ENCODE measurements at regions not wholly inside any gene's neighbourhood (a gene's known extent, or its start where the extent isn't known, plus 50 kb on each side); places are given as distances from the start of the nearest gene placed in this dataset.

GRCh38 chr2:134122610-134123009 lies 131.3 kb upstream of the MGAT5 start:
- no peak overlapping the region for H3K4me3 ChIP-seq (ENCODE audit: low read length in 3 of 3)
- H3K9ac ChIP-seq (ENCODE audit: low read length in 3 of 3) = no peak overlapping the region
- FAIRE-seq (no peak), DNase-seq (peak in 3 of 5 donors; percentile 20 to 40 (median 29))
- no peaks in the 10 kb centered on the region for H3K9me3 ChIP-seq (ENCODE audit: control insufficient read depth in 2 of 3, insufficient read depth in 1 of 3, low read length in 3 of 3)
- peak overlapping the region in 1 of 2 donors; percentile 9 for H3K27ac ChIP-seq (ENCODE audit: low read depth in 2 of 2, low read length in 2 of 2)
- no peaks in the 10 kb centered on the region for H3K36me3 ChIP-seq (ENCODE audit: control insufficient read depth in 2 of 3, insufficient read depth in 3 of 3, low read length in 3 of 3)
- peaks cover 3 to 25% (median 11%) of the 10 kb centered on the region in 3 donors for H3K4me1 ChIP-seq (ENCODE audit: control insufficient read depth in 2 of 3, insufficient read depth in 2 of 3, low read depth in 1 of 3, low read length in 3 of 3)
- TF ChIP-seq CTCF (IDR thresholded peaks at IDR 0.05; ENCODE audit: borderline replicate concordance, extremely low read depth, insufficient read depth) = no peak
- H3K27me3 ChIP-seq (ENCODE audit: control insufficient read depth, insufficient read depth, low read length) = no peaks in the 10 kb centered on the region
- intact Hi-C loops (cut with DNase I) = loop anchor here (10.0 kb wide), 1 partner anchor 122 kb away; no protein-coding TSS in a partner anchor

GRCh38 chr2:134123332-134123731 lies 130.5 kb upstream of the MGAT5 start:
- no peak overlapping the region for H3K4me3 ChIP-seq (ENCODE audit: low read length in 3 of 3)
- no peaks in the 10 kb centered on the region for H3K9me3 ChIP-seq (ENCODE audit: control insufficient read depth in 2 of 3, insufficient read depth in 1 of 3, low read length in 3 of 3)
- H3K9ac ChIP-seq (ENCODE audit: low read length in 3 of 3) = no peak overlapping the region
- peaks cover 3 to 24% (median 11%) of the 10 kb centered on the region in 3 donors for H3K4me1 ChIP-seq (ENCODE audit: control insufficient read depth in 2 of 3, insufficient read depth in 2 of 3, low read depth in 1 of 3, low read length in 3 of 3)
- intact Hi-C loops (cut with DNase I) = loop anchor here (10.0 kb wide), 1 partner anchor 121 kb away; no protein-coding TSS in a partner anchor
- H3K36me3 ChIP-seq (ENCODE audit: control insufficient read depth in 2 of 3, insufficient read depth in 3 of 3, low read length in 3 of 3) = no peaks in the 10 kb centered on the region
- H3K27me3 ChIP-seq (ENCODE audit: control insufficient read depth, insufficient read depth, low read length) = no peaks in the 10 kb centered on the region
- TF ChIP-seq CTCF (IDR thresholded peaks at IDR 0.05; ENCODE audit: borderline replicate concordance, extremely low read depth, insufficient read depth) = no peak
- DNase-seq (no peak), FAIRE-seq (no peak)
- no peak overlapping the region for H3K27ac ChIP-seq (ENCODE audit: low read depth in 2 of 2, low read length in 2 of 2)

GRCh38 chr2:134124047-134124753 lies 129.7 kb upstream of the MGAT5 start:
- peak in 3 of 5 donors; percentile 14 to 45 (median 39) for DNase-seq
- intact Hi-C loops (cut with DNase I) = loop anchor here (10.0 kb wide), 1 partner anchor 121 kb away; no protein-coding TSS in a partner anchor
- Histone ChIP-seq H3K4me3 (ENCODE audit: low read length in 3 of 3) (no peak overlapping the region), H3K9me3 (ENCODE audit: control insufficient read depth in 2 of 3, insufficient read depth in 1 of 3, low read length in 3 of 3) (no peaks in the 10 kb centered on the region), H3K27me3 (ENCODE audit: control insufficient read depth, insufficient read depth, low read length) (no peaks in the 10 kb centered on the region), H3K36me3 (ENCODE audit: control insufficient read depth in 2 of 3, insufficient read depth in 3 of 3, low read length in 3 of 3) (no peaks in the 10 kb centered on the region), H3K9ac (ENCODE audit: low read length in 3 of 3) (no peak overlapping the region), H3K27ac (ENCODE audit: low read depth in 2 of 2, low read length in 2 of 2) (peak overlapping the region in 1 of 2 donors; percentile 15), H3K4me1 (ENCODE audit: control insufficient read depth in 2 of 3, insufficient read depth in 2 of 3, low read depth in 1 of 3, low read length in 3 of 3) (peaks cover 3 to 21% (median 11%) of the 10 kb centered on the region in 3 donors)
- TF ChIP-seq CTCF (IDR thresholded peaks at IDR 0.05; ENCODE audit: borderline replicate concordance, extremely low read depth, insufficient read depth) = no peak
- no peak for FAIRE-seq
